HCT116 (cell line): ENCODE measurements at regions not wholly inside any gene's neighbourhood (a gene's known extent, or its start where the extent isn't known, plus 50 kb on each side); places are given as distances from the start of the nearest gene placed in this dataset.

ENCODE experiments used
- CTCF ChIP-seq, 3 experiments: fragments of 200-600 bp in 1 of 3; sonication (generic) in 1 of 3; IDR thresholded peaks in 2 of 3; conservative IDR thresholded peaks in 1 of 3; 2 replicates each; pipeline ENCODE4 v1.5.1; 2012 to 2017; ENCODE audit warnings: low read depth in 2 of 3, low read length in 2 of 3, antibody characterized with exemption in 1 of 3, borderline replicate concordance in 1 of 3, control low read depth in 1 of 3, mild to moderate bottlenecking in 1 of 3, mixed read lengths in 1 of 3, mixed run types in 1 of 3, moderate library complexity in 1 of 3; ENCODE audit not compliant: insufficient read depth in 1 of 3
- EZH2phosphoT487 ChIP-seq: fragments of 200-600 bp; IDR thresholded peaks from 2 replicates; pipeline ENCODE4 v1.6.1; 2018; ENCODE audit warnings: antibody characterized with exemption, borderline replicate concordance
- TCF7L2 ChIP-seq: IDR thresholded peaks from 2 replicates; pipeline ENCODE4 v1.7.0; 2011; ENCODE audit warnings: borderline replicate concordance, inconsistent platforms; ENCODE audit not compliant: insufficient read depth, insufficient read length; ENCODE audit errors: extremely low read depth

- no peak for TF ChIP-seq CTCF (IDR thresholded peaks at IDR 0.05 in 2 of 3, conservative IDR thresholded peaks at IDR 0.05 in 1 of 3; ENCODE audit: borderline replicate concordance in 1 of 3, insufficient read depth in 1 of 3, low read depth in 2 of 3, low read length in 2 of 3)
- TF ChIP-seq TCF7L2, result no peak
- TF ChIP-seq EZH2phosphoT487, result no peak
These were observed 523.6 kb upstream of the KLF12 start for GRCh38 chr13:74657765-74658164.
